ENCODE measurements at regions not wholly inside any gene's neighbourhood (a gene's known extent, or its start where the extent isn't known, plus 50 kb on each side); places are given as distances from the start of the nearest gene placed in this dataset.

GRCh38 chr7:54838175-54838910, 79.3 kb upstream of the SEC61G start:
- H3K9ac ChIP-seq (ENCODE audit: low read length): no peak overlapping the region
- H3K36me3 ChIP-seq (ENCODE audit: low read length): no peaks in the 10 kb centered on the region
- no peaks in the 10 kb centered on the region for H3K9me2 ChIP-seq (replicated peaks; ENCODE audit: insufficient read depth, low read length)
- no peaks in the 10 kb centered on the region for H3K27me3 ChIP-seq (ENCODE audit: low read length)
- H3K79me2 ChIP-seq (ENCODE audit: insufficient read depth, low read length): no peaks in the 10 kb centered on the region
- H4K20me1 ChIP-seq (ENCODE audit: low read depth, low read length): no peaks in the 10 kb centered on the region; the same call in 1 of the 2 replicates
- no peak overlapping the region for H3K27ac ChIP-seq (ENCODE audit: low read depth, low read length)
- no peak overlapping the region for H3K4me2 ChIP-seq (ENCODE audit: low read depth, low read length, poor library complexity, severe bottlenecking)
- no peaks in the 10 kb centered on the region for H3F3A ChIP-seq (ENCODE audit: insufficient read depth)
- no peak overlapping the region for H3K4me3 ChIP-seq (ENCODE audit: insufficient read depth, low read length, poor library complexity, severe bottlenecking)
- H2AFZ ChIP-seq (ENCODE audit: low read depth, low read length, severe bottlenecking): no peak overlapping the region
- H3K9me3 ChIP-seq (ENCODE audit: insufficient read depth, low read length): no peaks in the 10 kb centered on the region
- no peak for TF ChIP-seq EZH2phosphoT487 (conservative IDR thresholded peaks at IDR 0.05; ENCODE audit: low read length)
- TF ChIP-seq CTCF (IDR thresholded peaks at IDR 0.05; ENCODE audit: insufficient read depth, low read length, poor library complexity, severe bottlenecking): no peak

GRCh38 chr7:54839575-54840213, 80.7 kb upstream of the SEC61G start:
- Histone ChIP-seq H3K9ac (ENCODE audit: low read length) (no peak overlapping the region), H3K9me2 (replicated peaks; ENCODE audit: insufficient read depth, low read length) (no peaks in the 10 kb centered on the region), H3K79me2 (ENCODE audit: insufficient read depth, low read length) (no peaks in the 10 kb centered on the region), H3K27ac (ENCODE audit: low read depth, low read length) (no peak overlapping the region), H3K4me3 (ENCODE audit: insufficient read depth, low read length, poor library complexity, severe bottlenecking) (no peak overlapping the region), H3K36me3 (ENCODE audit: low read length) (no peaks in the 10 kb centered on the region), H3K4me2 (ENCODE audit: low read depth, low read length, poor library complexity, severe bottlenecking) (no peak overlapping the region), H3F3A (ENCODE audit: insufficient read depth) (no peaks in the 10 kb centered on the region), H3K9me3 (ENCODE audit: insufficient read depth, low read length) (no peaks in the 10 kb centered on the region), H4K20me1 (ENCODE audit: low read depth, low read length) (no peaks in the 10 kb centered on the region; the same call in 1 of the 2 replicates), H2AFZ (ENCODE audit: low read depth, low read length, severe bottlenecking) (no peak overlapping the region), H3K27me3 (ENCODE audit: low read length) (no peaks in the 10 kb centered on the region)
- TF ChIP-seq EZH2phosphoT487 (conservative IDR thresholded peaks at IDR 0.05; ENCODE audit: low read length): no peak
- peak; percentile 18 for TF ChIP-seq CTCF (IDR thresholded peaks at IDR 0.05; ENCODE audit: insufficient read depth, low read length, poor library complexity, severe bottlenecking)

GRCh38 chr7:54841772-54842697, 83.0 kb upstream of the SEC61G start:
- Histone ChIP-seq H3K27me3 (ENCODE audit: low read length) (no peaks in the 10 kb centered on the region), H3K4me3 (ENCODE audit: insufficient read depth, low read length, poor library complexity, severe bottlenecking) (no peak overlapping the region), H2AFZ (ENCODE audit: low read depth, low read length, severe bottlenecking) (no peak overlapping the region), H3K9ac (ENCODE audit: low read length) (no peak overlapping the region), H3K79me2 (ENCODE audit: insufficient read depth, low read length) (no peaks in the 10 kb centered on the region), H3K9me3 (ENCODE audit: insufficient read depth, low read length) (no peaks in the 10 kb centered on the region), H3F3A (ENCODE audit: insufficient read depth) (no peaks in the 10 kb centered on the region), H3K4me2 (ENCODE audit: low read depth, low read length, poor library complexity, severe bottlenecking) (no peak overlapping the region), H4K20me1 (ENCODE audit: low read depth, low read length) (no peaks in the 10 kb centered on the region; the same call in 1 of the 2 replicates), H3K9me2 (replicated peaks; ENCODE audit: insufficient read depth, low read length) (no peaks in the 10 kb centered on the region), H3K36me3 (ENCODE audit: low read length) (no peaks in the 10 kb centered on the region), H3K27ac (ENCODE audit: low read depth, low read length) (no peak overlapping the region)
- TF ChIP-seq CTCF (IDR thresholded peaks at IDR 0.05; ENCODE audit: insufficient read depth, low read length, poor library complexity, severe bottlenecking) (peak; percentile 57), EZH2phosphoT487 (conservative IDR thresholded peaks at IDR 0.05; ENCODE audit: low read length) (no peak)

Measured in SU-DHL-6 (cell line).